Astrocyte of the spinal cord (primary cell): ENCODE measurements at regions not wholly inside any gene's neighbourhood (a gene's known extent, or its start where the extent isn't known, plus 50 kb on each side); places are given as distances from the start of the nearest gene placed in this dataset.

ENCODE experiments used
- DNase-seq: peaks from one replicate; pipeline ENCODE4 v3.0.0; 2011; ENCODE audit warnings: low read depth, low spot score
- H3K4me3 ChIP-seq: 2 replicates; pipeline ENCODE4 v1.5.1; 2011; ENCODE audit warnings: low read depth, mild to moderate bottlenecking, low read length, moderate library complexity
- CTCF ChIP-seq: IDR thresholded peaks from 2 replicates; pipeline ENCODE4 v1.5.1; 2012; ENCODE audit warnings: low read depth, mild to moderate bottlenecking, low read length, inconsistent platforms
- in situ Hi-C: cut with HindIII; loops from 2 replicates; pipeline ENCODE4 v1.10.0; 2017; ENCODE audit warnings: low sequenced_read_pairs

- no peak for TF ChIP-seq CTCF
- in situ Hi-C loops, result no loop called here
- no peak overlapping the region for H3K4me3 ChIP-seq
- DNase-seq, result no peak
Measured at GRCh38 chr18:67692811-67693210, 176.3 kb upstream of the DSEL start.

GRCh38 chr18:67682516-67682915 lies 166.0 kb upstream of the DSEL start:
- no peak for DNase-seq
- no peak overlapping the region for H3K4me3 ChIP-seq
- in situ Hi-C loops, result no loop called here
- TF ChIP-seq CTCF, result no peak

- H3K4me3 ChIP-seq, result no peak overlapping the region
- TF ChIP-seq CTCF, result no peak
- in situ Hi-C loops, result no loop called here
- DNase-seq, result no peak
Measured at GRCh38 chr18:67677489-67677888, 161.0 kb upstream of the DSEL start.

- in situ Hi-C loops, result no loop called here
- peak; percentile 18 for DNase-seq
- H3K4me3 ChIP-seq, result no peak overlapping the region
- no peak for TF ChIP-seq CTCF
Measured at GRCh38 chr18:67672716-67673115, 156.2 kb upstream of the DSEL start.

GRCh38 chr18:67672155-67672554 lies 155.6 kb upstream of the DSEL start:
- DNase-seq, result no peak
- no peak overlapping the region for H3K4me3 ChIP-seq
- no peak for TF ChIP-seq CTCF
- in situ Hi-C loops, result no loop called here

- in situ Hi-C loops, result no loop called here
- no peak for TF ChIP-seq CTCF
- H3K4me3 ChIP-seq, result no peak overlapping the region
- peak; percentile 69 for DNase-seq
Measured at GRCh38 chr18:67670024-67670543, 153.6 kb upstream of the DSEL start.

- in situ Hi-C loops, result no loop called here
- H3K4me3 ChIP-seq, result no peak overlapping the region
- peak; percentile 34 for DNase-seq
- no peak for TF ChIP-seq CTCF
Measured at GRCh38 chr18:67665266-67665665, 148.7 kb upstream of the DSEL start.
